ENCODE measurements at regions not wholly inside any gene's neighbourhood (a gene's known extent, or its start where the extent isn't known, plus 50 kb on each side); places are given as distances from the start of the nearest gene placed in this dataset.
"Not testable (repeated sequence)": the region's sequence is repeated elsewhere in the genome, so short reads cannot be mapped to it uniquely, and the experiment has no call there.

DNA sequence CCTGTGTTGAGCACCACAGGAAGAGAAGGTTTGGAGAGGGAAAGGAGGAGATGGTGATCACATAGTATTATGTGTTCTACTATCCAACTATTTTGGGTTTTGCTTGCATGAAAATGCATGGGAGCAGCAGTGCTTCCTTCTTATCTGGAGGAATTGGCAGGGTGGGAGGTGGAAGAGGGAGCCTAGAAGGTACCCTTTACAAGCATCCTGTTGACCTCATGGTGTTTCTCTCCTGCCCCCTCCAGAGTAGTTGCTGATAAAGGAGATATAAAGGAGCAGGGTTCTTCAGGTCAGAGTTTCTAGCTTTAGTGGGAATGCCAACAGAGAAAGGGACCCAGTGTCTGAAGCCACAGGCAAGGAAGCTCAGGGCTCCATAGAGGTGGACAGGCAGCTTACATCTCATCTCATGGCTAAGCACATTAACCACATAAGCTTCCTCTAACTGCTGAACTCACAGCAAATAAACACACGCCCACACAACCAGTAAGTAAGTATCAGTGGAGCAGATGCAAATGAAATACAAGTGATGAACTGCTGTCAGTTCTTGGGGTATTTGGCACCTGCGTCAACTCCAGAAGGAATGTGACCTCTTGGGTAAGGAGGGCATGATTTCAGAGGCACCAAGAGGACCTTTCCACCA, 174.2 kb upstream of the SLC38A2 start:
- no peak for DNase-seq

GRCh38 chr12:46543378-46543795, 170.8 kb upstream of the SLC38A2 start:
- not testable (repeated sequence) for DNase-seq

GRCh38 chr12:46538976-46539375, 166.4 kb upstream of the SLC38A2 start:
- no peak for DNase-seq

GRCh38 chr12:46537387-46537955, 164.9 kb upstream of the SLC38A2 start:
- no peak for DNase-seq

DNA sequence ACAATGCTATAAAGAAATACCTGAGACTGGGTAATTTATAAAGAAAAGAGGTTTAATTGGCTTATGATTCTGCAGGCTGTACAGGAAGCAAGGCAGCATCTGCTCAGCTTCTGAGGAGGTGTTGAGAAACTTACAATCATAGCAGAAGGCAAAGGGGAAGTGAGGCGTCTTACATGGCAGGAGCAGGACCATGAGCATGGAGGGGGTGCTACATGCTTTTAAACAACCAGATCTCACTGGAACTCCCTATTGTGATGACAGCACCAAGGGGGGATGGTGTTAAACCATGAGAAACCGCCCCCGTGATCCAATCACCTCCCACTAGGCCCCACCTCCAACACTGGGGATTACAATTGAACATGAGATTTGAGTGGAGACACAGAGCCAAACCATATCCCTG, 163.7 kb upstream of the SLC38A2 start:
- not testable (repeated sequence) for DNase-seq

DNA sequence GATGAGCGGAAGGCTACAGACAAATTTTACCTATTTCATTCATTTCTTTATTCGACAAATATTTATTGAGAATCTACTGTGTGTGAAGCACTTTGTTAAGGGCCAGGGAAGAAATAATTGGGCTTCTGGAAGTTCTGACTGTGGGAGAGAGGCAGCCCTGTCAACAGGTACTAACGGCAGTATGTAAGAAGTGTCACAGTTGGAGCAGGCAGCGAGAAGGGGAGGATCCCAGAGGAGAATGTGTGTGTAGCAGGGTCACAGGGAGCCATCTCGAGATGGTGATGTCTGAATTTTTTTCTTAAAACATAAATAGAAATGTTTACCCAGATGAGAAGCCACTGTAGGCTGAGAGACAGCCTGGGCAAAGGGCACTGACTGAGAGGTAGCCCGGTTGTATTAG, 163.3 kb upstream of the SLC38A2 start:
- no peak for DNase-seq

DNA sequence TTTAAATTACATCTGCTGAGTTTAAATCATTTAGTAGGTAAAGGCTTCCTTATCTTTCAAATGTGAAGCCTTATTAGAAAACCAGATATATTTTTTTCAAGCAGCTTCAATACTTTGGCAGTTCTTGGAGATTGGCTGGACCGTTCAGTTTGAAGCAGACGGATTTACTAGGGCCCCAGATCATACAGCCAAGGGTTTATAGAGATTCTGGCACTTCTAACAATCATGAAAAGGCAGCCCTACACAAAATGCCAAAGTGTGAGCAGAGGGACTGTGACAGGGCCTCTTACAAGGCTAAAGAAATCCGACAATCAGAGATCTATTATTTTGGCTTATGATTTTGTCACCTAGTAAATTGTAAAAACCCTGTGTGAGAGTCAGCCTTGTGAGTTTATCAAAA, 162.8 kb upstream of the SLC38A2 start:
- DNase-seq: no peak

DNA sequence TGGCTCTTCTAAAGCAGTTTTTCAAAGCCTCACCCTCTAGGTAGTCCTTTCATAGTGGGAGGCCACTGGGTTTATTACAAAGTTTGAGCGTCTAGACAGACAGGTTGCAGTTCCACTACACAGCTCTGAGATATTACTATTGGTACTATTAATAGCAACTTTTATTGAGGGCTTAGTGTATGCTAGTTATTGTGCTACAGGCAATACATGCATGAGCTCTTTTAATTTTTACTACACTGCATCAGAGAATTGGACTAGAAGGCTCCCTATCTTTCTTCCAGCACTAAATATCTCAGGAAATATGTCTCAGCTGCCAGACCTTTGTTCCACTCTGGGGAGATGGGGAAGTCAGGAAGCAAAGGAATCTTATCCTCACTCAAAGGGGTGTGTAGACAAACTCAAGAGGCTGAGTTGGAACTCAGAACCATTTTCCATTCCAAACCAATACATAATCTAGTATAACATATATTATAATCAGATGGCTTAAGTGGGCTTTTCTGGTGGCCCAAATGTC, 161.8 kb upstream of the SLC38A2 start:
- DNase-seq: no peak

- no peak for DNase-seq
Observed at GRCh38 chr12:46533723-46534122, 161.2 kb upstream of the SLC38A2 start.

DNA sequence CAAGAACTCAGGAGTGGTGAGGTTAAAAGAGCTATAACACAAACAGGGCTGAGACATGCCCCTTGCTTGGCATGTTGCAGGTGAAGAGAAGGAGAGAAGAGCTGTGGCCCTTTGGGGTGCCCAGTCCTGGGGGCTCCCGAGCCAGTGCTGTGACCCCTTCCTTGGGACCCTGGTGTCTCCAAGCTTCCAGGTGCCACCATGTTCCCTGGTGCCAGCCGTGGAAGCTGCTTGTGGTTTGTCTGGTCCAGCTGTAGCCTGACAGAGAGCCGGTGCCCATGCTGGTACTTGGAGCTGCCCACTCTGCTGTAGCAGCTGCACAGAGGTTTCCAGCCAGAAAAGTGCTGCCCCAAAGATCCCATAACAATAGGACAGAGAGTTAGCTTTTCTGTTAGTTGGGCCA, 159.2 kb upstream of the SLC38A2 start:
- no peak for DNase-seq

DNA sequence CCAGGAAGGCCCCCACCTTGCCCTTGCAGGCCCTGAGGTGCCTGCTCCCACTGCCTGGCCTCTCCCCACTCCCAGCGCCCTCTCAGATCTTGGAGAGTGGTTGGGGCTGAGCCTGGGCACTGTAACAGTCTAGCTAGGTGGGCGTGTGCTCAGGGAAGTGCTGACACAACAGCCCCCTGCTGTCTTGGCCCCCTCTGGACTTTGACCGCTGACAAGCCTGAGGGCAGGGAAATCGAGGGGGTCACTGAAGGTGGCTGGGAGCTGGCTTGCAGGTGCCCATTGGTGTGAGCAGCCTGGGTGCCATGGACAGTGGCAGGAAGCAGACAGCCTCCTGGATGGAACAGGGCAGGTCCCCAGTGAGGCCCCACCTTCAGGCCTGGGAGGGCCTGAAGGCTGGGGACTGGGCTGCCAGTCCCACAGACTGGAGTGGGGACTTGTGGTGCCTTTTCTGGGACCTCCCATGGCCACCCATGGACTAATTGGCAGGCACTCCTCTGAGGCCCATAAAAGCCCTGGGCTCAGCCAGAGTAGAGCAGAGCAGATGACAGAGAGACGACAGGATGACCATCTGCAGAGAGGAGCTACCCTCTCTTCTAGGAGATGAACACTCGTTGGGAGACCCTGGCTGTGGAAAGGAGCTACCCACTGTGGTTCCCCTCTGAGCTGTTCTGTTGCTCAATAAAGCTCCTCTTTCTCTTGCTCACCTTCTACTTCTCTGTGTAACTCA, 158.6 kb upstream of the SLC38A2 start:
- DNase-seq: no peak

- no peak for DNase-seq
Observed at GRCh38 chr12:46530373-46531056, 157.9 kb upstream of the SLC38A2 start.

GRCh38 chr12:46526233-46526632, 153.7 kb upstream of the SLC38A2 start:
- no peak for DNase-seq

DNA sequence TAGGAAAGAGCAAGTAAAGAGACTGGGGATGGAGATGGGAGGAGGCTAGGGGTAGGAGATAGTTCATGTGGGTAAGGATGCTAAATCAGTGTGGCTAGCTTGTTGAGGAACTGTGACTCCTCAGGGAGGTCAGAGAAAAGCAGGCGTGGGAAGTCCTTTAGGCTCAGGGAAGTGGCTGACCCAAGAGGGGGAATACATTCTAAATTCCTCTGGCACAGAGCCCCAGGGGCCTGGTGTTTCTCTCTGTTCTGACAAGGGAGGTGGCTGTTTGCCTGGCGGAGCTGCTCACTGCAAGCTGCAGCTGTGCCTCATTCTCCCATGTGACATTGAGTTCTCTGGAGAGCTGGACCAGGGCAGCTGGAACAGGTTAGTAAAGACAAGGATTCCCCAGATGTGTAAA, 152.2 kb upstream of the SLC38A2 start:
- DNase-seq: no peak

DNA sequence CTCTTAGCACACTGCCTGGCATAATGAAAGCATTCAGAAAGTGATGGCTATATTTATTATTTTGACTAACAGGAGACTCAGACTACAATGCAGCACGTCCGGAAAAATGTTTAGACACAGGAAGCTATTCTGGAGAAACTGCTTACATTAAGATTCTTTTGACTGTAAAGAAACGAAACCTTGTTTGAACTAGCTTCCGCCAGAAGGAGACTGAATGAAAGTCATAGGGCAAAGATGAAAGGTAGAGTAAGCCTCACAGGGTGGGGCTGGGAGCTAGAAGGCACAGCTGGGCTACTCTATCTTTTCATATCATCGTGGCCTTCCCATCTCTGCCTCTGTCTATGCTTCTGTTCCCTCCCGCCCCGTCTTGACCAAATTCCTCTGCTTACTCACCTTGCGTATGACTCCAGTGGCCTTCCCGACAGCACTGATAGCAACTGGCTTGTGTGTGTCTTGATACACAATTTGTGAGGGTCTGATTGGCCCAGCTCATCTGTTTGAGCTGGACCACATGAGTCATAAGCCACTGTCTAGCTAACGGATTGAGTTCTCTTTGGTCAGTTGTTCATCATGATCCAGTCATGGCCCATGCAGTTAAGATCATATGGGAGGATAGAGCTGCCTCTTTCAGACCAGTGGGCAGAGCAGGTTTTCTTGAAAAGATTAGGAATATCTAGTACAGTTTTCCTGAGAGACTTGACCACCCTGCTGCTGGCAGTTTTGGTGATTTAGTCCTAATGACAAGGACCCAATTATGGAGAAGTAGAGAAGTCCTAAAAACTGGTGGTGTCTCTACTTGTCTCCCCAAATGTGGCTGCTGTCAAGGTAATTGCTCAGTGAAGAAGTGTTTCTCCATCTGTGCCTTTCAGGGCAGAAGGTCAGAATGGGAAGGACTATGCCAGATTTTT, 151.5 kb upstream of the SLC38A2 start:
- no peak for DNase-seq

- DNase-seq: no peak
Observed at GRCh38 chr12:46523446-46523845, 150.9 kb upstream of the SLC38A2 start.

GRCh38 chr12:46522071-46522470, 149.5 kb upstream of the SLC38A2 start:
- DNase-seq: no peak

DNA sequence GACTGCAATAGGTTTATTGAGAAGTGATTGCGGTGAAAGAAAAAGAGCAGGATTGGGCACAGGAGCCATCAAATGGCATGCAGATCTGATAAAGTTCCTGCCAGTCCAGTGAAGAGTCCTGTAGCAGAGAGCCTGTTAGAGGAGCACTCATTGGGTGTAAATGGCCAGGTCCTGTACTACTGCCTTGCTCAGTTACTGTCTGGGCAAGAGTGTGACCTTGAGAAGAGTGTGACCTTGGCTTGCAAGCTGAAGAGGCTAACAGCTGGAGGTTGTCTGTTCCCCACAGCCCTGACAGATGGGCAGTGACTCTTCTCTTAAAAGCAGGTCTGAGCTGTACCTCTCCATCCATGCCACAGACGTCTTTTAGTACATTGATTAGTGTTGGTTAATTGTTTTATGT, 148.6 kb upstream of the SLC38A2 start:
- no peak for DNase-seq

DNA sequence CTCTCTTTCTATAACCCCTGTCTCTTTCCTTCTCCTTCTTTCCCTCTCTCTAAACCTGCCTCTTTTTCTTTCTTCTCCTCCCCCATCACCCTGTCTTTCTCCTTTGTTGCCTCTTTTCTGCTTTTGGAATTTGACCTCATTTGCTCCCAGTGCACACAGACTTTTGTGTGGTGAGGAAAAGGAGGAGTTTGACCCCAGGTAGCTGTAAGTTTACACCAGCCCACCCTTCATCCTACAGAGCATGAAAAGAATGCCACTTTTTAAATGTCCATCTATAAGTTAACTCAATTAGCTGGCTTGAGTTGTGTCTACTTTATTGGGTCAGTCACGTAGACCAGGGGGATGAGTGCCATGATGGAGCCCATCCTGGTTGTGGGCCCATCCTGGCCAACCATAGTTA, 146.8 kb upstream of the SLC38A2 start:
- DNase-seq: no peak

DNA sequence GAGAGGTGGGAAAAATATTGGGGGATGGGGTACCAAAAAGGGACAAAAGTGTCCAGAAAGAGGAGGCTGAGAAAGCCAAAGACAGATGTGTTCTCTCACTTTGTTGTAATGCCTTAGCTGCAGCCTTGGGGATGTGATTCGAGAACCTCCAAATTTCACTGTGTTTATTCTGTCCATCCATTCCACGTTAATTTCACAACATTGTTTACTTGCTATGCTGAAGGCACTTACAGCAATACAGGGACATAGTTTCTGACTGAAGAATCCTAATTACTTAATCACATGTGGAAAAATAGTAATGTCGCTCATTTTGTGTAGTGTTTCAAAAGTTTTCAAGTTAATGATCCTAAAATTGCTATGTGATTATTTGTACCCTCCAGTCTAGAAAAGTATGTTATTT, 146.2 kb upstream of the SLC38A2 start:
- DNase-seq: no peak

DNA sequence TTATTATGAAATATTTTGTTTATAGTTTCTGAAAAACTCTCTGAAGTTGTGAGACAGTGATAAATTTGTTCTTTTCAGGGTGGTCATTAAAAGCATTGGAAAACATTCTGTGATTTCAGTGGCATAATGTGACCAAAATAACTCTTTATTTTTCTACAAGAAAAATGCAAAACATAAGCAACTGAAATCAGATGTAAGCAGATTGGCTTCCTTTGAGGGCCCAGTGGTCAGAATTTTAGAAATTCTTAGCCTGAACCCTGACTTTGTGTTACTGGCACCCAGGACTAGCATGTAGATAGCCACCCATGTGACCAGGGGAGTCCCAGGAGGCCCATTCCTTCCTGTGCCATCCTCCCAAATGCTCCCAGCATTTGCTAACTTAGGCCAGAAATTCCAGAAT, 145.6 kb upstream of the SLC38A2 start:
- DNase-seq: no peak

DNA sequence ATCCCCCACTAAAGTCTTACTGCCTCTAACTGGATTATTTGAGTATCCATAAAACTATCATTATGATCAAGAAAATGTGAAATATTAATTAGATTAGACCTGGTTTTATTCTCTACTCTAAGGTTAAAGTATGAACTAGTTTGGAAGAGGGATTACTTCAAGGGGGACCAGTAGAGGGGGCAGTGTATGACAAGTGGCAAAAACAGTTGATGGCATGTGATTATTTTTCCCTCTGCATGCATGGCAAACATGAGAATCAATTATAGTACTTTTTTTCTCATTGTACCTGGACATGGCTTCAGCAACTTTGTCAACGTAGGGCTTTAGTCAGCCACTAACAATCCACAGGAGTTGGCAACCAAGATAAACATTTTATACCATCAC, 145.0 kb upstream of the SLC38A2 start:
- DNase-seq: no peak
